HepG2 (cell line): ENCODE measurements at regions not wholly inside any gene's neighbourhood (a gene's known extent, or its start where the extent isn't known, plus 50 kb on each side); places are given as distances from the start of the nearest gene placed in this dataset.

ENCODE experiments used
- ATAC-seq: fragments of 200-7000 bp; cut with Tn5 transposase; 3 replicates; pipeline ENCODE4 v1.9.1; 2020; ENCODE audit warnings: mild to moderate bottlenecking, moderate library complexity
- BruUV-seq: library from RNA; stranded (reverse); fragments of 400-500 nt; replicated peaks from 2 replicates; lab custom pipeline; 2021; lab: Mats Ljungman, UMichigan
- CTCF ChIA-PET: fragments of 300-600 bp; formaldehyde crosslinking; extraction: SDS; loops from one replicate; lab custom pipeline; 2021; ENCODE audit warnings: low total read pairs, inconsistent platforms, low intra/inter-chr PET ratio; lab: Yijun Ruan, JAX
- POLR2A ChIA-PET: fragments of 350-600 bp; sonication (Branson Sonifier 250); formaldehyde crosslinking; loops from one replicate; lab custom pipeline; 2020; ENCODE audit warnings: antibody characterized with exemption, inconsistent platforms; lab: Yijun Ruan, JAX
- DNase-seq: peaks from one replicate; pipeline ENCODE4 v3.0.0-alpha.2; 2015; ENCODE audit warnings: low spot score
- FAIRE-seq: peaks from 3 replicates; lab custom pipeline; 2011; peaks lifted over from hg19 to GRCh38; lab: Jason Lieb, UNC
- H2AFZ ChIP-seq: one replicate; pipeline ENCODE4 v1.6.1; 2011; ENCODE audit warnings: low read length, inconsistent platforms
- H3K27ac ChIP-seq: fragments of 300-600 bp; 3 replicates; pipeline ENCODE4 v1.8.0; 2011; ENCODE audit warnings: mixed run types, mild to moderate bottlenecking, mixed read lengths, low read length, inconsistent platforms; ENCODE audit not compliant: insufficient read depth; ENCODE audit errors: extremely low read length
- H3K27me3 ChIP-seq, 2 experiments: fragments of 200-600 bp in 1 of 2; 2 replicates in 1 of 2; 3 replicates in 1 of 2; pipeline versions ENCODE4 v1.6.0 to v1.8.0; 2011; ENCODE audit warnings: low read length in 2 of 2, mild to moderate bottlenecking in 2 of 2, moderate library complexity in 2 of 2, inconsistent platforms in 1 of 2; ENCODE audit not compliant: insufficient read depth in 2 of 2, control insufficient read depth in 1 of 2
- H3K36me3 ChIP-seq, 2 experiments: fragments of 200-600 bp in 1 of 2; replicated peaks in 1 of 2; 2 replicates in 1 of 2; 3 replicates in 1 of 2; pipeline versions ENCODE4 v1.5.1 to v1.8.0; 2011; ENCODE audit warnings: low read length in 2 of 2, inconsistent platforms in 1 of 2; ENCODE audit not compliant: insufficient read depth in 2 of 2, control insufficient read depth in 1 of 2
- H3K4me1 ChIP-seq: 2 replicates; pipeline ENCODE4 v1.5.1; 2012; ENCODE audit warnings: low read length, inconsistent platforms; ENCODE audit not compliant: insufficient read depth
- H3K4me2 ChIP-seq: 2 replicates; pipeline ENCODE4 v1.6.0; 2011; ENCODE audit warnings: low read depth, low read length, inconsistent platforms
- H3K4me3 ChIP-seq, 3 experiments: fragments of 200-600 bp in 1 of 3; sonication (generic), shearing (Covaris generic) in 1 of 3; replicated peaks in 1 of 3; 2 replicates each; pipeline ENCODE4 v1.5.1; 2011 to 2016; ENCODE audit warnings: low read length in 3 of 3, inconsistent platforms in 2 of 3, low read depth in 2 of 3, mild to moderate bottlenecking in 2 of 3, control low read depth in 1 of 3, mixed read lengths in 1 of 3; ENCODE audit not compliant: insufficient read depth in 1 of 3
- H3K79me2 ChIP-seq: one replicate; pipeline ENCODE4 v1.6.1; 2011; ENCODE audit warnings: low read length, inconsistent platforms; ENCODE audit not compliant: insufficient read depth
- H3K9ac ChIP-seq: 2 replicates; pipeline ENCODE4 v1.6.0; 2011; ENCODE audit warnings: mild to moderate bottlenecking, low read depth, low read length, inconsistent platforms; ENCODE audit not compliant: insufficient read depth
- H3K9me3 ChIP-seq: 2 replicates; pipeline ENCODE4 v1.5.1; 2012; ENCODE audit warnings: mild to moderate bottlenecking, low read length
- H4K20me1 ChIP-seq: 2 replicates; pipeline ENCODE4 v1.6.0; 2011; ENCODE audit warnings: inconsistent platforms, mild to moderate bottlenecking, low read length, moderate library complexity; ENCODE audit not compliant: insufficient read depth
- CBX2 ChIP-seq, 2 experiments: fragments of 200-600 bp in 1 of 2; sonication (generic); formaldehyde crosslinking in 1 of 2; IDR thresholded peaks; 2 replicates each; pipeline versions ENCODE4 v1.7.0 to v1.8.1; 2018 to 2022; ENCODE audit warnings: low read depth in 2 of 2, low read length in 1 of 2, mild to moderate bottlenecking in 1 of 2, missing genetic modification reagents in 1 of 2
- CERS6 ChIP-seq: sonication (generic); formaldehyde crosslinking; IDR thresholded peaks from 2 replicates; pipeline ENCODE4 v1.5.0; 2020; ENCODE audit warnings: missing genetic modification reagents
- E2F5 ChIP-seq: sonication (generic); formaldehyde crosslinking; conservative IDR thresholded peaks from 2 replicates; pipeline ENCODE4 v1.4.0; 2020; ENCODE audit warnings: missing genetic modification reagents
- HMG20B ChIP-seq: conservative IDR thresholded peaks from 2 replicates; pipeline ENCODE4 v1.6.1; 2016; ENCODE audit warnings: missing genetic modification reagents, missing compliant biosample characterization
- HOXA3 ChIP-seq: sonication (generic); formaldehyde crosslinking; IDR thresholded peaks from 2 replicates; pipeline ENCODE4 v1.5.0; 2020; ENCODE audit warnings: missing genetic modification reagents
- KLF9 ChIP-seq: IDR thresholded peaks from 2 replicates; pipeline ENCODE4 v1.6.1; 2016; ENCODE audit warnings: low read depth
- NCOR1 ChIP-seq: fragments of 200-600 bp; sonication (generic); IDR thresholded peaks from 2 replicates; pipeline ENCODE4 v1.7.0; 2017; ENCODE audit warnings: antibody characterized with exemption, low read length, borderline replicate concordance
- PRDM15 ChIP-seq: sonication (generic); formaldehyde crosslinking; IDR thresholded peaks from 2 replicates; pipeline ENCODE4 v1.4.0; 2020; ENCODE audit warnings: missing genetic modification reagents
- SUZ12 ChIP-seq: fragments of 150-350 bp; IDR thresholded peaks from 2 replicates; pipeline ENCODE4 v1.6.1; 2014; ENCODE audit warnings: low read depth, low read length
- TAF15 ChIP-seq: fragments of 200-400 bp; formaldehyde crosslinking; IDR thresholded peaks from one replicate; pipeline ENCODE4 v1.6.1; 2018; ENCODE audit warnings: mild to moderate bottlenecking, low read depth, low read length; ENCODE audit not compliant: poor library complexity, severe bottlenecking
- TIGD3 ChIP-seq: sonication (generic); formaldehyde crosslinking; IDR thresholded peaks from 2 replicates; pipeline ENCODE4 v1.5.1; 2020; ENCODE audit warnings: mild to moderate bottlenecking, missing genetic modification reagents, borderline replicate concordance
- ZFP90 ChIP-seq: sonication (generic); formaldehyde crosslinking; IDR thresholded peaks from 2 replicates; pipeline ENCODE4 v1.8.0; 2022; ENCODE audit warnings: missing genetic modification reagents, mild to moderate bottlenecking, inconsistent platforms, borderline replicate concordance
- ZNF18 ChIP-seq: sonication (generic); formaldehyde crosslinking; IDR thresholded peaks from 2 replicates; pipeline ENCODE4 v1.8.0; 2022; ENCODE audit warnings: mild to moderate bottlenecking, missing genetic modification reagents; ENCODE audit not compliant: insufficient replicate concordance
- ZNF543 ChIP-seq: sonication (generic); formaldehyde crosslinking; IDR thresholded peaks from 2 replicates; pipeline ENCODE4 v1.4.0; 2020; ENCODE audit warnings: mild to moderate bottlenecking, missing genetic modification reagents
- WGBS: methylation state at CpG from one replicate; pipeline ENCODE4 v1.1.6; 2017; ENCODE audit warnings: low lambda C conversion rate; 5-methylcytosine and 5-hydroxymethylcytosine counted together
- in situ Hi-C: cut with HindIII; loops from 2 replicates; pipeline ENCODE4 v1.10.0; 2017; ENCODE audit warnings: low pct_unique_long_range_greater_than_20kb; ENCODE audit not compliant: extremely low pct_ligation_motif_present
- intact Hi-C: fragments of 100-400 bp; cut with micrococcal nuclease; formaldehyde crosslinking; loops from one replicate; pipeline ENCODE4 v1.10.0; 2022; ENCODE audit not compliant: unreplicated experiment

GRCh38 chr16:62288990-62289629 is 252.9 kb upstream of the CDH8 start:
- ChIA-PET POLR2A (no interaction called here), CTCF (no interaction called here)
- Histone ChIP-seq H3K9me3 (no peaks in the 10 kb centered on the region), H3K36me3 (no peaks in the 10 kb centered on the region), H3K27me3 (no peaks in the 10 kb centered on the region), H2AFZ (no peak overlapping the region), H3K4me3 (no peak overlapping the region), H3K27ac (no peak overlapping the region), H4K20me1 (no peaks in the 10 kb centered on the region), H3K9ac (no peak overlapping the region), H3K4me2 (no peak overlapping the region), H3K79me2 (no peaks in the 10 kb centered on the region), H3K4me1 (no peaks in the 10 kb centered on the region)
- 4% methylated on average over 2 of the region's 2 CpGs for WGBS
- BruUV-seq: no TSS peak
- no peak for ATAC-seq
- no peak for DNase-seq
- intact Hi-C loops (no loop called here), in situ Hi-C loops (no loop called here)
- no peak for FAIRE-seq
- TF ChIP-seq CERS6 (CRISPR knock-in tag): no peak
- no peak for TF ChIP-seq NCOR1
- no peak for TF ChIP-seq TAF15
- no peak for TF ChIP-seq ZNF543
- TF ChIP-seq ZFP90 (CRISPR knock-in tag): no peak
- no peak for TF ChIP-seq TIGD3 (CRISPR knock-in tag)
- no peak for TF ChIP-seq KLF9 (CRISPR knock-in tag)
- TF ChIP-seq HOXA3 (CRISPR knock-in tag): no peak
- TF ChIP-seq HMG20B (CRISPR knock-in tag): no peak
- TF ChIP-seq ZNF18: no peak
- TF ChIP-seq CBX2 (IDR thresholded peaks at IDR 0.05; ENCODE audit: low read depth, low read length): no peak
- no peak for TF ChIP-seq CBX2 (CRISPR knock-in tag; IDR thresholded peaks at IDR 0.05; ENCODE audit: low read depth)
- no peak for TF ChIP-seq SUZ12
- no peak for TF ChIP-seq PRDM15
- TF ChIP-seq E2F5 (CRISPR knock-in tag): no peak
